ENCODE measurements at regions not wholly inside any gene's neighbourhood (a gene's known extent, or its start where the extent isn't known, plus 50 kb on each side); places are given as distances from the start of the nearest gene placed in this dataset.

GRCh38 chr6:63097222-63097621, 114.0 kb upstream of the FKBP1C start:
- Histone ChIP-seq H3K4me1 (ENCODE audit: control insufficient read depth, insufficient read depth, low read length) (no peaks in the 10 kb centered on the region), H3K4me3 (ENCODE audit: low read depth, low read length) (no peak overlapping the region), H3K27ac (ENCODE audit: extremely low read depth, low read depth, low read length) (no peak overlapping the region), H3K36me3 (ENCODE audit: control insufficient read depth in 2 of 2, insufficient read depth in 1 of 2, low read length in 2 of 2) (no peaks in the 10 kb centered on the region), H3K9me3 (ENCODE audit: control insufficient read depth, insufficient read depth, low read depth, low read length) (no peaks in the 10 kb centered on the region; the same call in 1 of the 2 replicates)
- TF ChIP-seq ZNF248 (tag by site-specific recombination; IDR thresholded peaks at IDR 0.05), result no peak
- TF ChIP-seq ZNF114 (tag by site-specific recombination; IDR thresholded peaks at IDR 0.05), result no peak
- TF ChIP-seq, protein P1, sequence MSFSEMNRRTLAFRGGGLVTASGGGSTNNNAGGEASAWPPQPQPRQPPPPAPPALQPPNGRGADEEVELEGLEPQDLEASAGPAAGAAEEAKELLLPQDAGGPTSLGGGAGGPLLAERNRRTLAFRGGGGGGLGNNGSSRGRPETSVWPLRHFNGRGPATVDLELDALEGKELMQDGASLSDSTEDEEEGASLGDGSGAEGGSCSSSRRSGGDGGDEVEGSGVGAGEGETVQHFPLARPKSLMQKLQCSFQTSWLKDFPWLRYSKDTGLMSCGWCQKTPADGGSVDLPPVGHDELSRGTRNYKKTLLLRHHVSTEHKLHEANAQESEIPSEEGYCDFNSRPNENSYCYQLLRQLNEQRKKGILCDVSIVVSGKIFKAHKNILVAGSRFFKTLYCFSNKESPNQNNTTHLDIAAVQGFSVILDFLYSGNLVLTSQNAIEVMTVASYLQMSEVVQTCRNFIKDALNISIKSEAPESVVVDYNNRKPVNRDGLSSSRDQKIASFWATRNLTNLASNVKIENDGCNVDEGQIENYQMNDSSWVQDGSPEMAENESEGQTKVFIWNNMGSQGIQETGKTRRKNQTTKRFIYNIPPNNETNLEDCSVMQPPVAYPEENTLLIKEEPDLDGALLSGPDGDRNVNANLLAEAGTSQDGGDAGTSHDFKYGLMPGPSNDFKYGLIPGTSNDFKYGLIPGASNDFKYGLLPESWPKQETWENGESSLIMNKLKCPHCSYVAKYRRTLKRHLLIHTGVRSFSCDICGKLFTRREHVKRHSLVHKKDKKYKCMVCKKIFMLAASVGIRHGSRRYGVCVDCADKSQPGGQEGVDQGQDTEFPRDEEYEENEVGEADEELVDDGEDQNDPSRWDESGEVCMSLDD (tag by site-specific recombination; IDR thresholded peaks at IDR 0.05), result no peak
- TF ChIP-seq ZNF621 (tag by site-specific recombination; IDR thresholded peaks at IDR 0.05), result no peak
- no peak for TF ChIP-seq YY1 (tag by site-specific recombination; IDR thresholded peaks at IDR 0.05)
- no peak for TF ChIP-seq WT1 (tag by site-specific recombination; IDR thresholded peaks at IDR 0.05)
- TF ChIP-seq, protein P2, sequence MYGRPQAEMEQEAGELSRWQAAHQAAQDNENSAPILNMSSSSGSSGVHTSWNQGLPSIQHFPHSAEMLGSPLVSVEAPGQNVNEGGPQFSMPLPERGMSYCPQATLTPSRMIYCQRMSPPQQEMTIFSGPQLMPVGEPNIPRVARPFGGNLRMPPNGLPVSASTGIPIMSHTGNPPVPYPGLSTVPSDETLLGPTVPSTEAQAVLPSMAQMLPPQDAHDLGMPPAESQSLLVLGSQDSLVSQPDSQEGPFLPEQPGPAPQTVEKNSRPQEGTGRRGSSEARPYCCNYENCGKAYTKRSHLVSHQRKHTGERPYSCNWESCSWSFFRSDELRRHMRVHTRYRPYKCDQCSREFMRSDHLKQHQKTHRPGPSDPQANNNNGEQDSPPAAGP (tag by site-specific recombination; IDR thresholded peaks at IDR 0.05), result no peak
- TF ChIP-seq EGR2 (tag by site-specific recombination; IDR thresholded peaks at IDR 0.05; ENCODE audit: low read depth), result no peak
- TF ChIP-seq PRDM6 (tag by site-specific recombination; IDR thresholded peaks at IDR 0.05), result no peak
- ChIA-PET CTCF (no interaction called here), POLR2A (no interaction called here)

GRCh38 chr6:63098789-63099188, 112.5 kb upstream of the FKBP1C start:
- Histone ChIP-seq H3K9me3 (ENCODE audit: control insufficient read depth, insufficient read depth, low read depth, low read length) (no peaks in the 10 kb centered on the region; the same call in 1 of the 2 replicates), H3K27ac (ENCODE audit: extremely low read depth, low read depth, low read length) (no peak overlapping the region), H3K4me1 (ENCODE audit: control insufficient read depth, insufficient read depth, low read length) (no peaks in the 10 kb centered on the region), H3K4me3 (ENCODE audit: low read depth, low read length) (no peak overlapping the region), H3K36me3 (ENCODE audit: control insufficient read depth in 2 of 2, insufficient read depth in 1 of 2, low read length in 2 of 2) (no peaks in the 10 kb centered on the region)
- POLR2A ChIA-PET, result no interaction called here
- CTCF ChIA-PET, result no interaction called here
- TF ChIP-seq, protein P3, sequence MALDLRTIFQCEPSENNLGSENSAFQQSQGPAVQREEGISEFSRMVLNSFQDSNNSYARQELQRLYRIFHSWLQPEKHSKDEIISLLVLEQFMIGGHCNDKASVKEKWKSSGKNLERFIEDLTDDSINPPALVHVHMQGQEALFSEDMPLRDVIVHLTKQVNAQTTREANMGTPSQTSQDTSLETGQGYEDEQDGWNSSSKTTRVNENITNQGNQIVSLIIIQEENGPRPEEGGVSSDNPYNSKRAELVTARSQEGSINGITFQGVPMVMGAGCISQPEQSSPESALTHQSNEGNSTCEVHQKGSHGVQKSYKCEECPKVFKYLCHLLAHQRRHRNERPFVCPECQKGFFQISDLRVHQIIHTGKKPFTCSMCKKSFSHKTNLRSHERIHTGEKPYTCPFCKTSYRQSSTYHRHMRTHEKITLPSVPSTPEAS (tag by site-specific recombination; IDR thresholded peaks at IDR 0.05), result no peak
- no peak for TF ChIP-seq ZNF302 (tag by site-specific recombination; IDR thresholded peaks at IDR 0.05; ENCODE audit: low read depth)

GRCh38 chr6:63099772-63100459, 111.4 kb upstream of the FKBP1C start:
- Histone ChIP-seq H3K36me3 (ENCODE audit: control insufficient read depth in 2 of 2, insufficient read depth in 1 of 2, low read length in 2 of 2) (no peaks in the 10 kb centered on the region), H3K9me3 (ENCODE audit: control insufficient read depth, insufficient read depth, low read depth, low read length) (no peaks in the 10 kb centered on the region; the same call in 1 of the 2 replicates), H3K4me1 (ENCODE audit: control insufficient read depth, insufficient read depth, low read length) (no peaks in the 10 kb centered on the region), H3K4me3 (ENCODE audit: low read depth, low read length) (no peak overlapping the region), H3K27ac (ENCODE audit: extremely low read depth, low read depth, low read length) (no peak overlapping the region)
- ChIA-PET POLR2A (no interaction called here), CTCF (interaction anchor here (0.7 kb wide), 1 partner anchor 11 kb away, joined by 3 read pairs; no protein-coding TSS in a partner anchor)
- TF ChIP-seq ZNF76 (tag by site-specific recombination; IDR thresholded peaks at IDR 0.05; ENCODE audit: borderline replicate concordance, low read depth), result no peak
- no peak for TF ChIP-seq ZNF121 (tag by site-specific recombination; IDR thresholded peaks at IDR 0.05)
- TF ChIP-seq ZNF174 (tag by site-specific recombination; IDR thresholded peaks at IDR 0.05), result no peak
- no peak for TF ChIP-seq ZBTB48 (tag by site-specific recombination; IDR thresholded peaks at IDR 0.05)
- TF ChIP-seq TCF7L2 (IDR thresholded peaks at IDR 0.05; ENCODE audit: borderline replicate concordance, low read depth, low read length), result no peak
- TF ChIP-seq SALL2 (tag by site-specific recombination; IDR thresholded peaks at IDR 0.05; ENCODE audit: borderline replicate concordance), result no peak
- TF ChIP-seq, protein P4, sequence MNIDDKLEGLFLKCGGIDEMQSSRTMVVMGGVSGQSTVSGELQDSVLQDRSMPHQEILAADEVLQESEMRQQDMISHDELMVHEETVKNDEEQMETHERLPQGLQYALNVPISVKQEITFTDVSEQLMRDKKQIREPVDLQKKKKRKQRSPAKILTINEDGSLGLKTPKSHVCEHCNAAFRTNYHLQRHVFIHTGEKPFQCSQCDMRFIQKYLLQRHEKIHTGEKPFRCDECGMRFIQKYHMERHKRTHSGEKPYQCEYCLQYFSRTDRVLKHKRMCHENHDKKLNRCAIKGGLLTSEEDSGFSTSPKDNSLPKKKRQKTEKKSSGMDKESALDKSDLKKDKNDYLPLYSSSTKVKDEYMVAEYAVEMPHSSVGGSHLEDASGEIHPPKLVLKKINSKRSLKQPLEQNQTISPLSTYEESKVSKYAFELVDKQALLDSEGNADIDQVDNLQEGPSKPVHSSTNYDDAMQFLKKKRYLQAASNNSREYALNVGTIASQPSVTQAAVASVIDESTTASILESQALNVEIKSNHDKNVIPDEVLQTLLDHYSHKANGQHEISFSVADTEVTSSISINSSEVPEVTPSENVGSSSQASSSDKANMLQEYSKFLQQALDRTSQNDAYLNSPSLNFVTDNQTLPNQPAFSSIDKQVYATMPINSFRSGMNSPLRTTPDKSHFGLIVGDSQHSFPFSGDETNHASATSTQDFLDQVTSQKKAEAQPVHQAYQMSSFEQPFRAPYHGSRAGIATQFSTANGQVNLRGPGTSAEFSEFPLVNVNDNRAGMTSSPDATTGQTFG (tag by site-specific recombination; IDR thresholded peaks at IDR 0.05; ENCODE audit: borderline replicate concordance), result no peak
- TF ChIP-seq ZNF560 (tag by site-specific recombination; IDR thresholded peaks at IDR 0.05; ENCODE audit: borderline replicate concordance), result no peak
- TF ChIP-seq, protein P5, sequence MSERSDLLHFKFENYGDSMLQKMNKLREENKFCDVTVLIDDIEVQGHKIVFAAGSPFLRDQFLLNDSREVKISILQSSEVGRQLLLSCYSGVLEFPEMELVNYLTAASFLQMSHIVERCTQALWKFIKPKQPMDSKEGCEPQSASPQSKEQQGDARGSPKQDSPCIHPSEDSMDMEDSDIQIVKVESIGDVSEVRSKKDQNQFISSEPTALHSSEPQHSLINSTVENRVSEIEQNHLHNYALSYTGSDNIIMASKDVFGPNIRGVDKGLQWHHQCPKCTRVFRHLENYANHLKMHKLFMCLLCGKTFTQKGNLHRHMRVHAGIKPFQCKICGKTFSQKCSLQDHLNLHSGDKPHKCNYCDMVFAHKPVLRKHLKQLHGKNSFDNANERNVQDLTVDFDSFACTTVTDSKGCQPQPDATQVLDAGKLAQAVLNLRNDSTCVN (tag by site-specific recombination; optimal IDR thresholded peaks at IDR 0.05), result no peak
